ENCODE measurements at regions not wholly inside any gene's neighbourhood (a gene's known extent, or its start where the extent isn't known, plus 50 kb on each side); places are given as distances from the start of the nearest gene placed in this dataset.

DNA sequence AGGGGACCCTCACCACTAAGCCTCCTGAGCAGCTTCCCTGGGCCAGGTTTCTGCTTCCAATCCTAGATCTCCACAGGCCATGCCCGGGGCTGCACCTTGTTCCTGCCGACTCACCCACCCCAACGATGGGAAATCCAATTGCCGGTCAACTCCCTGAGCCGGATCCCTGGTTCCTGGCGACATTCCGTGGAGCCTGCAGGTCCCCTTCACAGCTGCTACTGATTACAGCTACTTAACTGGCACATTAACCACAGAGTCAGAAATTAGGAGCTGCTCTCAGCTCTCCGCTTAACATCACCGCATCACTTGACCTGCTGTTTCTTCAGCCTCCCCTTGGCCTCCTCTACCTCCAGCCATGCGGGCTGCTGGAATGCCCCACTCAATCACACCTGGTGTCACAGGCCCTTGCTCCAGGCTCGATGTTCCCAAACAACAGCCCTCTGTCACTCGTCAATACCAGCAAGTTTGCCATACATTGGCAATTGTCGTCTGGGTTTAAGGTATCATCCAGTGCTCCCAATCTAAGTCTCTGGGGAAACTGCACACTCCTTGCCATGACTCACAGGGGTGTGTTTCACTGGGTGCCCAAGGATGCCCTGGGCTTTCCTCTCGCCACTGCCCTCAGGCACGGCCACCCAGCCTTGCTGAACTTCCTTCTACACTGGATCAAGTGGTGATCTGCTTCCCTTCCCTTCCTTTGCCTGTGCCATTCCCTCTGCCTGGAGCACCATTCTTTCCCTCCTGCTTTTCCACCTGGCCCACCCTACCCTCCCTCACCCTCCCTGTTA is 181.0 kb downstream of the MN1 start:
- Histone ChIP-seq H3K79me2 (no peaks in the 10 kb centered on the region), H3K4me3 (ENCODE audit: low read depth, low read length) (no peak overlapping the region), H3K4me1 (no peaks in the 10 kb centered on the region), H3K27ac (no peak overlapping the region), H3K9me3 (ENCODE audit: control insufficient read depth, low read length) (no peaks in the 10 kb centered on the region), H3K27me3 (ENCODE audit: control insufficient read depth, insufficient read depth, low read length) (no peaks in the 10 kb centered on the region), H3K4me2 (ENCODE audit: low read length) (no peak overlapping the region), H2AFZ (no peak overlapping the region), H3K36me3 (ENCODE audit: control insufficient read depth, insufficient read depth, low read length) (no peaks in the 10 kb centered on the region), H3K9ac (no peak overlapping the region)
- no peak for TF ChIP-seq CTCF (IDR thresholded peaks at IDR 0.05)

- no peaks in the 10 kb centered on the region for H3K27me3 ChIP-seq (ENCODE audit: control insufficient read depth, insufficient read depth, low read length)
- no peaks in the 10 kb centered on the region for H3K4me1 ChIP-seq
- H3K4me2 ChIP-seq (ENCODE audit: low read length) = no peak overlapping the region
- no peaks in the 10 kb centered on the region for H3K9me3 ChIP-seq (ENCODE audit: control insufficient read depth, low read length)
- no peaks in the 10 kb centered on the region for H3K79me2 ChIP-seq
- H3K4me3 ChIP-seq (ENCODE audit: low read depth, low read length) = no peak overlapping the region
- no peak overlapping the region for H2AFZ ChIP-seq
- no peak overlapping the region for H3K9ac ChIP-seq
- no peaks in the 10 kb centered on the region for H3K36me3 ChIP-seq (ENCODE audit: control insufficient read depth, insufficient read depth, low read length)
- no peak overlapping the region for H3K27ac ChIP-seq
- TF ChIP-seq CTCF (IDR thresholded peaks at IDR 0.05) = no peak
Measured at GRCh38 chr22:27621486-27622070, 180.0 kb downstream of the MN1 start.

- Histone ChIP-seq H3K79me2 (no peaks in the 10 kb centered on the region), H3K9me3 (ENCODE audit: control insufficient read depth, low read length) (no peaks in the 10 kb centered on the region), H3K27me3 (ENCODE audit: control insufficient read depth, insufficient read depth, low read length) (no peaks in the 10 kb centered on the region), H3K36me3 (ENCODE audit: control insufficient read depth, insufficient read depth, low read length) (no peaks in the 10 kb centered on the region), H3K4me1 (no peaks in the 10 kb centered on the region), H3K9ac (no peak overlapping the region), H3K4me2 (ENCODE audit: low read length) (no peak overlapping the region), H3K4me3 (ENCODE audit: low read depth, low read length) (no peak overlapping the region), H3K27ac (no peak overlapping the region), H2AFZ (no peak overlapping the region)
- no peak for TF ChIP-seq CTCF (IDR thresholded peaks at IDR 0.05)
Measured at GRCh38 chr22:27624042-27624441, 177.5 kb downstream of the MN1 start.

GRCh38 chr22:27624705-27625104 is 176.9 kb downstream of the MN1 start:
- no peak overlapping the region for H3K4me2 ChIP-seq (ENCODE audit: low read length)
- H3K9me3 ChIP-seq (ENCODE audit: control insufficient read depth, low read length) = no peaks in the 10 kb centered on the region
- no peak for TF ChIP-seq CTCF (IDR thresholded peaks at IDR 0.05)
- H3K27me3 ChIP-seq (ENCODE audit: control insufficient read depth, insufficient read depth, low read length) = no peaks in the 10 kb centered on the region
- no peak overlapping the region for H2AFZ ChIP-seq
- no peaks in the 10 kb centered on the region for H3K4me1 ChIP-seq
- no peak overlapping the region for H3K9ac ChIP-seq
- H3K79me2 ChIP-seq = no peaks in the 10 kb centered on the region
- no peaks in the 10 kb centered on the region for H3K36me3 ChIP-seq (ENCODE audit: control insufficient read depth, insufficient read depth, low read length)
- H3K4me3 ChIP-seq (ENCODE audit: low read depth, low read length) = no peak overlapping the region
- H3K27ac ChIP-seq = no peak overlapping the region
